Gastroesophageal sphincter (tissue), 3 donors: ENCODE measurements at regions not wholly inside any gene's neighbourhood (a gene's known extent, or its start where the extent isn't known, plus 50 kb on each side); places are given as distances from the start of the nearest gene placed in this dataset.

Experiments
- CTCF ChIP-seq, 4 experiments: fragments of 200-600 bp in 2 of 4; fragments of 450-650 bp in 2 of 4; sonication (generic) in 1 of 4; IDR thresholded peaks; one replicate each; pipeline ENCODE4 v1.5.1; 2017 to 2019; ENCODE audit warnings: antibody characterized with exemption in 4 of 4, mild to moderate bottlenecking in 2 of 4, moderate library complexity in 2 of 4
- POLR2A ChIP-seq, 2 donors: fragments of 450-650 bp; IDR thresholded peaks; one replicate each; pipeline ENCODE4 v1.6.1; 2017; ENCODE audit warnings: antibody characterized with exemption in 2 of 2, mild to moderate bottlenecking in 2 of 2, moderate library complexity in 1 of 2
- POLR2AphosphoS5 ChIP-seq: sonication (generic); formaldehyde crosslinking; IDR thresholded peaks from one replicate; pipeline ENCODE4 v1.6.1; 2017; ENCODE audit warnings: antibody characterized with exemption

GRCh38 chr4:152063621-152064240 lies 302.9 kb upstream of the GATB start:
- TF ChIP-seq POLR2A (IDR thresholded peaks at IDR 0.05) (no peak), CTCF (IDR thresholded peaks at IDR 0.05) (no peak), POLR2AphosphoS5 (no peak)
